ENCODE measurements at regions not wholly inside any gene's neighbourhood (a gene's known extent, or its start where the extent isn't known, plus 50 kb on each side); places are given as distances from the start of the nearest gene placed in this dataset.

GRCh38 chrX:1111601-1112300, 100.7 kb downstream of the CRLF2 start:
- TF ChIP-seq BHLHE40 (IDR thresholded peaks at IDR 0.05; ENCODE audit: low read depth, low read length) (no peak), POLR2A (IDR thresholded peaks at IDR 0.05; ENCODE audit: low read depth, low read length) (no peak)
